H9 (cell line): ENCODE measurements at regions not wholly inside any gene's neighbourhood (a gene's known extent, or its start where the extent isn't known, plus 50 kb on each side); places are given as distances from the start of the nearest gene placed in this dataset.

ENCODE experiments used
- DNase-seq: peaks from one replicate; pipeline ENCODE4 v3.0.0-alpha.2; 2017
- H2AFZ ChIP-seq: one replicate; pipeline ENCODE4 v1.6.1; 2013; ENCODE audit warnings: mild to moderate bottlenecking, low read length, control low read depth, moderate library complexity
- H2AK5ac ChIP-seq: 2 replicates; pipeline ENCODE4 v1.6.1; 2013; ENCODE audit warnings: low read length, control low read depth, mixed read lengths; ENCODE audit not compliant: insufficient read length
- H2BK120ac ChIP-seq: one replicate; pipeline ENCODE4 v1.6.1; 2013; ENCODE audit warnings: low read depth, mild to moderate bottlenecking, low read length, control low read depth, inconsistent platforms; ENCODE audit not compliant: poor library complexity, severe bottlenecking
- H2BK12ac ChIP-seq: 2 replicates; pipeline ENCODE4 v1.6.1; 2013; ENCODE audit warnings: low read length, control low read depth, mixed read lengths, low read depth; ENCODE audit not compliant: insufficient read length
- H2BK15ac ChIP-seq: 2 replicates; pipeline ENCODE4 v1.6.1; 2013; ENCODE audit warnings: low read depth, low read length, control low read depth
- H2BK20ac ChIP-seq: one replicate; pipeline ENCODE4 v1.6.1; 2013; ENCODE audit warnings: low read depth, mild to moderate bottlenecking, low read length, control low read depth, inconsistent platforms; ENCODE audit not compliant: poor library complexity, severe bottlenecking
- H2BK5ac ChIP-seq: 2 replicates; pipeline ENCODE4 v1.6.1; 2013; ENCODE audit warnings: low read length, control low read depth, mixed read lengths; ENCODE audit not compliant: insufficient read length
- H3K14ac ChIP-seq: 2 replicates; pipeline ENCODE4 v1.6.1; 2013; ENCODE audit warnings: low read length, control low read depth; ENCODE audit not compliant: insufficient read depth
- H3K18ac ChIP-seq: 2 replicates; pipeline ENCODE4 v1.6.1; 2013; ENCODE audit warnings: low read depth, mild to moderate bottlenecking, mixed read lengths, low read length, control low read depth; ENCODE audit not compliant: insufficient read length
- H3K23ac ChIP-seq: 2 replicates; pipeline ENCODE4 v1.6.1; 2013; ENCODE audit warnings: low read length, control low read depth, mixed read lengths, low read depth; ENCODE audit not compliant: insufficient read length
- H3K23me2 ChIP-seq: 2 replicates; pipeline ENCODE4 v1.6.1; 2013; ENCODE audit warnings: low read depth, mild to moderate bottlenecking, mixed read lengths, low read length, control low read depth; ENCODE audit not compliant: insufficient read length, poor library complexity, severe bottlenecking
- H3K27ac ChIP-seq: 2 replicates; pipeline ENCODE4 v1.5.1; 2013; ENCODE audit warnings: low read length, control low read depth, mixed read lengths, low read depth; ENCODE audit not compliant: insufficient read length
- H3K27me3 ChIP-seq: 2 replicates; pipeline ENCODE4 v1.6.1; 2013; ENCODE audit warnings: low read length, control low read depth, inconsistent platforms; ENCODE audit not compliant: insufficient read depth
- H3K4ac ChIP-seq: 2 replicates; pipeline ENCODE4 v1.6.1; 2013; ENCODE audit warnings: low read depth, mild to moderate bottlenecking, control low read depth, inconsistent platforms, low read length, moderate library complexity
- H3K4me1 ChIP-seq: 2 replicates; pipeline ENCODE4 v1.6.1; 2013; ENCODE audit warnings: low read length, control low read depth, inconsistent platforms; ENCODE audit not compliant: insufficient read depth
- H3K4me2 ChIP-seq: 2 replicates; pipeline ENCODE4 v1.6.1; 2013; ENCODE audit warnings: low read length, control low read depth, mixed read lengths; ENCODE audit not compliant: insufficient read length, insufficient read depth
- H3K56ac ChIP-seq: 2 replicates; pipeline ENCODE4 v1.6.1; 2013; ENCODE audit warnings: low read depth, mild to moderate bottlenecking, mixed read lengths, low read length, control low read depth; ENCODE audit not compliant: insufficient read length
- H3K79me1 ChIP-seq: 2 replicates; pipeline ENCODE4 v1.6.1; 2013; ENCODE audit warnings: low read depth, mild to moderate bottlenecking, moderate library complexity, low read length, control low read depth, inconsistent platforms; ENCODE audit not compliant: insufficient read depth, poor library complexity, severe bottlenecking
- H3K79me2 ChIP-seq: 2 replicates; pipeline ENCODE4 v1.6.1; 2013; ENCODE audit warnings: low read length, control low read depth, inconsistent platforms; ENCODE audit not compliant: insufficient read depth
- H3K9ac ChIP-seq: 2 replicates; pipeline ENCODE4 v1.6.1; 2013; ENCODE audit warnings: low read length, control low read depth, mixed read lengths; ENCODE audit not compliant: insufficient read length; ENCODE audit errors: extremely low read depth
- H3K9me3 ChIP-seq: one replicate; pipeline ENCODE4 v1.6.1; 2013; ENCODE audit warnings: low read depth, low read length, inconsistent platforms; ENCODE audit not compliant: control insufficient read depth
- H3T11ph ChIP-seq: one replicate; pipeline ENCODE4 v1.6.1; 2013; ENCODE audit warnings: mild to moderate bottlenecking, low read length, control low read depth, inconsistent platforms
- H4K20me1 ChIP-seq: one replicate; pipeline ENCODE4 v1.6.1; 2013; ENCODE audit not compliant: control insufficient read depth, insufficient read length, insufficient read depth
- H4K5ac ChIP-seq: 2 replicates; pipeline ENCODE4 v1.6.1; 2013; ENCODE audit warnings: low read depth, mild to moderate bottlenecking, mixed read lengths, low read length, control low read depth; ENCODE audit not compliant: insufficient read length
- H4K8ac ChIP-seq: replicated peaks from 2 replicates; pipeline ENCODE4 v1.6.1; 2013; ENCODE audit warnings: low read length, control low read depth, mixed read lengths, low read depth; ENCODE audit not compliant: insufficient read length
- H4K91ac ChIP-seq: 2 replicates; pipeline ENCODE4 v1.6.1; 2013; ENCODE audit warnings: low read depth, mild to moderate bottlenecking, moderate library complexity, mixed read lengths, low read length, control low read depth; ENCODE audit not compliant: insufficient read length
- H3K27ac Mint-ChIP-seq, 3 experiments: 2 replicates in 2 of 3; 3 replicates in 1 of 3; pipeline ENCODE4 v1.8.0; 2020 to 2021; ENCODE audit warnings: mixed read lengths in 3 of 3, mild to moderate bottlenecking in 1 of 3, moderate library complexity in 1 of 3
- H3K27me3 Mint-ChIP-seq: 2 replicates; pipeline ENCODE4 v1.8.0; 2021; ENCODE audit warnings: low read depth, mild to moderate bottlenecking, moderate library complexity, mixed read lengths
- H3K36me3 Mint-ChIP-seq, 3 experiments: 2 replicates in 2 of 3; 3 replicates in 1 of 3; pipeline ENCODE4 v1.8.0; 2020 to 2021; ENCODE audit warnings: low read depth in 3 of 3, mixed read lengths in 3 of 3; ENCODE audit not compliant: insufficient read depth in 1 of 3
- H3K4me1 Mint-ChIP-seq, 2 experiments: 2 replicates each; pipeline ENCODE4 v1.8.0; 2020; ENCODE audit warnings: mixed read lengths in 2 of 2
- H3K4me3 Mint-ChIP-seq, 2 experiments: 2 replicates in 1 of 2; 3 replicates in 1 of 2; pipeline ENCODE4 v1.8.0; 2020 to 2021; ENCODE audit warnings: mild to moderate bottlenecking in 2 of 2, mixed read lengths in 2 of 2, moderate library complexity in 1 of 2
- H3K9me3 Mint-ChIP-seq, 2 experiments: 2 replicates in 1 of 2; 3 replicates in 1 of 2; pipeline ENCODE4 v1.8.0; 2020; ENCODE audit warnings: mild to moderate bottlenecking in 2 of 2, mixed read lengths in 2 of 2, moderate library complexity in 1 of 2
- CTCF ChIP-seq: fragments of 200-600 bp; sonication (generic); conservative IDR thresholded peaks from 3 replicates; pipeline ENCODE4 v1.8.0; 2021; ENCODE audit warnings: antibody characterized with exemption, mild to moderate bottlenecking
- WGBS: extraction: QIAGEN DNeasy Blood & Tissue Kit; methylation state at CpG from one replicate; pipeline ENCODE4 v1.1.7; 2013; ENCODE audit warnings: missing lambda C conversion rate, low lambda C conversion rate, mixed read lengths; ENCODE audit not compliant: insufficient read length; ENCODE audit errors: extremely low coverage; 5-methylcytosine and 5-hydroxymethylcytosine counted together

GRCh38 chr6:105994591-105995390 lies 91.3 kb upstream of the PRDM1 start:
- Histone ChIP-seq H3K27ac (no peak overlapping the region), H3K79me2 (no peaks in the 10 kb centered on the region), H2AFZ (peak overlapping the region; percentile 49), H4K8ac (no peak overlapping the region), H3K56ac (no peak overlapping the region), H3K18ac (no peak overlapping the region), H3K4me1 (peaks cover 4% of the 10 kb centered on the region; the same call in 1 of the 2 replicates), H3K9me3 (no peaks in the 10 kb centered on the region), H3K23ac (no peak overlapping the region), H3K4me2 (peak overlapping the region; percentile 87), H3K14ac (no peak overlapping the region), H2BK20ac (no peak overlapping the region), H3K9ac (no peak overlapping the region), H3K79me1 (no peaks in the 10 kb centered on the region), H3K27me3 (peaks cover 55% of the 10 kb centered on the region), H3T11ph (no peak overlapping the region), H4K91ac (no peak overlapping the region), H2BK5ac (no peak overlapping the region), H2AK5ac (no peak overlapping the region), H4K20me1 (peaks cover 2% of the 10 kb centered on the region), H2BK120ac (no peak overlapping the region), H3K23me2 (peaks cover 28% of the 10 kb centered on the region), H2BK12ac (no peak overlapping the region), H4K5ac (no peak overlapping the region), H3K4ac (no peak overlapping the region), H2BK15ac (no peak overlapping the region)
- peak; percentile 72 for DNase-seq
- Mint-ChIP-seq H3K36me3 (no peaks in the 10 kb centered on the region), H3K4me3 (peak overlapping the region; percentile 78 to 89), H3K4me1 (peaks cover 32 to 37% of the 10 kb centered on the region in 2 experiments), H3K27ac (no peak overlapping the region), H3K27me3 (peaks cover 84% of the 10 kb centered on the region), H3K9me3 (peaks cover 4% of the 10 kb centered on the region in 2 experiments; a peak in 2 of 5 replicates)
- WGBS, result no CpG with 5 or more reads among the region's 57 CpGs
- no peak for TF ChIP-seq CTCF
